HFF-Myc (cell line): ENCODE measurements at regions not wholly inside any gene's neighbourhood (a gene's known extent, or its start where the extent isn't known, plus 50 kb on each side); places are given as distances from the start of the nearest gene placed in this dataset.

Experiments used
- DNase-seq: peaks from one replicate; pipeline ENCODE4 v3.0.0-alpha.2; 2011; ENCODE audit warnings: low read depth; ENCODE audit errors: extremely low read depth
- H3K4me3 ChIP-seq: replicated peaks from 2 replicates; pipeline ENCODE4 v1.5.1; 2011; ENCODE audit warnings: low read depth, mild to moderate bottlenecking, control low read depth, low read length
- TF ChIP-seq, protein P1 (sequence below): IDR thresholded peaks from 2 replicates; pipeline ENCODE4 v1.5.1; 2012; ENCODE audit warnings: mild to moderate bottlenecking, low read depth, low read length, control low read depth; ENCODE audit errors: missing control alignments

GRCh38 chrX:10932842-10933440 lies 178.2 kb upstream of the HCCS start:
- TF ChIP-seq, protein P1, sequence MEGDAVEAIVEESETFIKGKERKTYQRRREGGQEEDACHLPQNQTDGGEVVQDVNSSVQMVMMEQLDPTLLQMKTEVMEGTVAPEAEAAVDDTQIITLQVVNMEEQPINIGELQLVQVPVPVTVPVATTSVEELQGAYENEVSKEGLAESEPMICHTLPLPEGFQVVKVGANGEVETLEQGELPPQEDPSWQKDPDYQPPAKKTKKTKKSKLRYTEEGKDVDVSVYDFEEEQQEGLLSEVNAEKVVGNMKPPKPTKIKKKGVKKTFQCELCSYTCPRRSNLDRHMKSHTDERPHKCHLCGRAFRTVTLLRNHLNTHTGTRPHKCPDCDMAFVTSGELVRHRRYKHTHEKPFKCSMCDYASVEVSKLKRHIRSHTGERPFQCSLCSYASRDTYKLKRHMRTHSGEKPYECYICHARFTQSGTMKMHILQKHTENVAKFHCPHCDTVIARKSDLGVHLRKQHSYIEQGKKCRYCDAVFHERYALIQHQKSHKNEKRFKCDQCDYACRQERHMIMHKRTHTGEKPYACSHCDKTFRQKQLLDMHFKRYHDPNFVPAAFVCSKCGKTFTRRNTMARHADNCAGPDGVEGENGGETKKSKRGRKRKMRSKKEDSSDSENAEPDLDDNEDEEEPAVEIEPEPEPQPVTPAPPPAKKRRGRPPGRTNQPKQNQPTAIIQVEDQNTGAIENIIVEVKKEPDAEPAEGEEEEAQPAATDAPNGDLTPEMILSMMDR, result no peak
- DNase-seq, result no peak
- H3K4me3 ChIP-seq, result no peak overlapping the region

GRCh38 chrX:10935501-10935900 lies 175.6 kb upstream of the HCCS start:
- H3K4me3 ChIP-seq, result no peak overlapping the region
- no peak for DNase-seq
- TF ChIP-seq, protein P1, result no peak

DNA sequence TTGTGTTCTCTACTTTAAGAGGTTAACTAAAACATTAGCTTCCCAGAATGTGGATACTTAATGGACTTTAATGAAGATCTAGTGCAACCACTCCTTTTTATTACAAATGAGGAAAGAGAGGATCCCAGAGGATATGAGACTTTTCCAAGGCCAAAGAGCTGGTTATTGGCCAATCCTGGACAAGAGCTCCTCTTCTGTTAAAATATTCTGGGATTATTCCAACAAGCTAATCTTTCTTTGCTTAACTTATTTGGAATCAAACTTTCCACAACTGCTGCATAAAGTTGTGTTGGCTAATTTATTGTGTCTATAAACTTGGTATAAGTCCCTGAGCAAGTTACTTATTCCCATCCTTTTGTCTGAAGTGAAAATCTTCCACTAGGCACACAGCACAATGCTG lies 174.2 kb upstream of the HCCS start:
- H3K4me3 ChIP-seq, result no peak overlapping the region

GRCh38 chrX:10938365-10938923 lies 172.7 kb upstream of the HCCS start:
- DNase-seq, result no peak
- H3K4me3 ChIP-seq, result no peak overlapping the region
- TF ChIP-seq, protein P1, result no peak

More for the DNA sequence above, 174.2 kb upstream of the HCCS start:
- DNase-seq, result no peak
- TF ChIP-seq, protein P1, result no peak

DNA sequence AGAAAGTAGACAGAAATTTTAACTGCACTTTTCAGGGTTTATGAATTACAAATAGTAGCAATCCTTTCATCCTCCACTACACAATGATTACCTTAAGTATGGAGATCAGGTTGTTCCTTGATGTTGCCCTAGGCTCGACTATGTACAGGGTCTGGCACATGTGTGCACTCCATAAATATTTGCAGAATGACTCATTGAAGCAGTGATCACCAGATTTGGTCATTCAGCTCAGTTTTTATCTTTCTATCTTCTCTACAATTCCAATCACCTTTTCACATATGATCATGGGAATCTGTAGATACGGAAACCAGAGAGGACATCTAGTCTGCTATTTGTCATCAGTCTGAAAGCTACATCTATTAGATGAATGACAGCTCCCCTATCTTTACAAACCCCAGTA lies 171.7 kb upstream of the HCCS start:
- DNase-seq, result no peak
- TF ChIP-seq, protein P1, result no peak
- no peak overlapping the region for H3K4me3 ChIP-seq

- no peak for DNase-seq
- TF ChIP-seq, protein P1, result no peak
- H3K4me3 ChIP-seq, result no peak overlapping the region
These were observed 166.8 kb upstream of the HCCS start for GRCh38 chrX:10944136-10944885.
